ENCODE measurements at regions not wholly inside any gene's neighbourhood (a gene's known extent, or its start where the extent isn't known, plus 50 kb on each side); places are given as distances from the start of the nearest gene placed in this dataset.

DNA sequence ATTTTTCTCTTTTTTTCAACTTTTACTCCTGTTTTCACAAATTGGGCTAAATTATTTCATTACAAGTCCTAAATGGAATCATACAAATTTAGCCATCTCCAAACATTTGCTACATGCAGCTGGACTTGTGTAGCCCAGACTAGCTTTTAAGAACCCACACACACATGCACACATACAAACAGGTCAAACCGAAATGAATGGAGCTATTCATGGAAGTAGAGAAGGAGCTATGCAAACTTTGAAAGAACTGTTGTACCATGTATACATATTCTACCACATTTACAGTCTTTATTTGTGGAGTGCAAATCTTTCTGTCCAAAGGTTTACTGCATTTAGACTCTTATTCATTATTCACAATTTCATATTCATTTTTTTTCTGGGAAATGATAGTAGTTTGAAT lies 189.1 kb upstream of the RNPC3 start:
- no peak overlapping the region for H3K27ac ChIP-seq
- intact Hi-C loops (cut with DNase I): no loop called here
- no peak overlapping the region for H3K4me3 ChIP-seq
- 27 to 32% methylated on average over 1 of the region's 1 CpG for WGBS, 2 donors
- TF ChIP-seq CTCF (IDR thresholded peaks at IDR 0.05): no peak
- no peaks in the 10 kb centered on the region for H3K27me3 ChIP-seq
- no peaks in the 10 kb centered on the region for H3K9me3 ChIP-seq
- DNase-seq: no peak
- H3K4me1 ChIP-seq: no peaks in the 10 kb centered on the region
- no peaks in the 10 kb centered on the region for H3K36me3 ChIP-seq

DNA sequence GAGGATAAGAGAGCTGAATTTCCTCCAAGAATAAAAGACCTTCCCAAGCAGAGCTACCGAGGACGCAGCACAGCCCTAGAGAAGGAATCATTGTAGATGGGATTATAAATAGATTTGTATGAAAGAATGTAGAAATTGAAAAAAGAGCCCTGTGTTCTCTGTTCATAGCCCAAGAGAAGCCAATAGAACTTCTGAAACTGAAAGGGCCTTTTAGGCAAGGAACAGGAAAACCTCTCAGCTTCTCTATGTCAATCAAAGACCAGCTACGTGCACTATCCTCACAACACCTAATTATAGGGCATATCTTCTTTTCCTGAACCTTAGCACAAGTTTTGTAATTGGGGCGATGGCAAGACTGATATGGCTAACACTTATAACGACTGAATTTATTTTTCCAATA lies 192.4 kb upstream of the RNPC3 start:
- 66 to 68% methylated on average over 5 of the region's 5 CpGs for WGBS, 2 donors
- no peaks in the 10 kb centered on the region for H3K4me1 ChIP-seq
- no peaks in the 10 kb centered on the region for H3K36me3 ChIP-seq
- no peak for DNase-seq
- no peak overlapping the region for H3K27ac ChIP-seq
- intact Hi-C loops (cut with DNase I): no loop called here
- H3K4me3 ChIP-seq: no peak overlapping the region
- H3K9me3 ChIP-seq: no peaks in the 10 kb centered on the region
- no peaks in the 10 kb centered on the region for H3K27me3 ChIP-seq
- no peak for TF ChIP-seq CTCF (IDR thresholded peaks at IDR 0.05)
- no peak for TF ChIP-seq POLR2A (IDR thresholded peaks at IDR 0.05)

GRCh38 chr1:103327054-103327719 lies 198.3 kb upstream of the RNPC3 start:
- H3K9me3 ChIP-seq: peaks cover 0 to 8% (median 0%) of the 10 kb centered on the region in 3 donors
- no peaks in the 10 kb centered on the region for H3K36me3 ChIP-seq
- no peaks in the 10 kb centered on the region for H3K27me3 ChIP-seq
- H3K4me1 ChIP-seq: no peaks in the 10 kb centered on the region
- TF ChIP-seq POLR2A (IDR thresholded peaks at IDR 0.05) (no peak), CTCF (IDR thresholded peaks at IDR 0.05) (no peak)
- intact Hi-C loops (cut with DNase I): no loop called here
- WGBS, 2 donors: 71 to 76% methylated on average over 3 to 4 of the region's 4 CpGs
- no peak overlapping the region for H3K4me3 ChIP-seq
- H3K27ac ChIP-seq: no peak overlapping the region
- no peak for DNase-seq

- Histone ChIP-seq H3K27ac (no peak overlapping the region), H3K4me1 (no peaks in the 10 kb centered on the region), H3K27me3 (no peaks in the 10 kb centered on the region), H3K36me3 (no peaks in the 10 kb centered on the region), H3K4me3 (no peak overlapping the region), H3K9me3 (peaks cover 0 to 8% (median 0%) of the 10 kb centered on the region in 3 donors)
- no peak for DNase-seq
- intact Hi-C loops (cut with DNase I): no loop called here
- TF ChIP-seq POLR2A (IDR thresholded peaks at IDR 0.05) (no peak), CTCF (IDR thresholded peaks at IDR 0.05) (no peak)
Observed at GRCh38 chr1:103326595-103326994, 198.9 kb upstream of the RNPC3 start.

- Histone ChIP-seq H3K9me3 (no peaks in the 10 kb centered on the region), H3K27me3 (no peaks in the 10 kb centered on the region), H3K36me3 (no peaks in the 10 kb centered on the region), H3K4me1 (no peaks in the 10 kb centered on the region), H3K27ac (no peak overlapping the region), H3K4me3 (no peak overlapping the region)
- WGBS, 2 donors: 79 to 81% methylated on average over 1 of the region's 1 CpG
- no peak for DNase-seq
- TF ChIP-seq CTCF (IDR thresholded peaks at IDR 0.05): no peak
- intact Hi-C loops (cut with DNase I): no loop called here
Observed at GRCh38 chr1:103309786-103310185, 201.5 kb upstream of the COL11A1 start.
